ENCODE measurements at regions not wholly inside any gene's neighbourhood (a gene's known extent, or its start where the extent isn't known, plus 50 kb on each side); places are given as distances from the start of the nearest gene placed in this dataset.
A peak's percentile ranks its signal among the peaks of the same experiment; 100 is the strongest.
"Not testable (repeated sequence)": the region's sequence is repeated elsewhere in the genome, so short reads cannot be mapped to it uniquely, and the experiment has no call there.

- WGBS, 2 donors = 5 to 7% methylated on average over 66 of the region's 66 CpGs
- H3K9me3 ChIP-seq (ENCODE audit: control insufficient read depth in 4 of 4, insufficient read depth in 3 of 4, low read length in 3 of 4) = peaks cover 0 to 2% (median 0%) of the 10 kb centered on the region in 4 donors
- peak; percentile 29 to 61 (median 52) for DNase-seq
- no peaks in the 10 kb centered on the region for H3K36me3 ChIP-seq (ENCODE audit: control insufficient read depth in 4 of 4, insufficient read depth in 4 of 4, low read length in 4 of 4)
- peaks cover 0 to 54% (median 45%) of the 10 kb centered on the region in 3 donors for H3K27me3 ChIP-seq (ENCODE audit: control insufficient read depth in 3 of 3, insufficient read depth in 3 of 3, low read length in 2 of 3)
- TF ChIP-seq, protein P1, sequence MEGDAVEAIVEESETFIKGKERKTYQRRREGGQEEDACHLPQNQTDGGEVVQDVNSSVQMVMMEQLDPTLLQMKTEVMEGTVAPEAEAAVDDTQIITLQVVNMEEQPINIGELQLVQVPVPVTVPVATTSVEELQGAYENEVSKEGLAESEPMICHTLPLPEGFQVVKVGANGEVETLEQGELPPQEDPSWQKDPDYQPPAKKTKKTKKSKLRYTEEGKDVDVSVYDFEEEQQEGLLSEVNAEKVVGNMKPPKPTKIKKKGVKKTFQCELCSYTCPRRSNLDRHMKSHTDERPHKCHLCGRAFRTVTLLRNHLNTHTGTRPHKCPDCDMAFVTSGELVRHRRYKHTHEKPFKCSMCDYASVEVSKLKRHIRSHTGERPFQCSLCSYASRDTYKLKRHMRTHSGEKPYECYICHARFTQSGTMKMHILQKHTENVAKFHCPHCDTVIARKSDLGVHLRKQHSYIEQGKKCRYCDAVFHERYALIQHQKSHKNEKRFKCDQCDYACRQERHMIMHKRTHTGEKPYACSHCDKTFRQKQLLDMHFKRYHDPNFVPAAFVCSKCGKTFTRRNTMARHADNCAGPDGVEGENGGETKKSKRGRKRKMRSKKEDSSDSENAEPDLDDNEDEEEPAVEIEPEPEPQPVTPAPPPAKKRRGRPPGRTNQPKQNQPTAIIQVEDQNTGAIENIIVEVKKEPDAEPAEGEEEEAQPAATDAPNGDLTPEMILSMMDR (IDR thresholded peaks at IDR 0.05; ENCODE audit: control extremely low read depth, extremely low read depth) = no peak
- no peak overlapping the region for H3K9ac ChIP-seq (ENCODE audit: insufficient read depth in 1 of 2, low read length in 2 of 2)
- H3K4me1 ChIP-seq (ENCODE audit: control insufficient read depth in 5 of 5, insufficient read depth in 5 of 5, low read length in 5 of 5) = peaks cover 0 to 12% (median 3%) of the 10 kb centered on the region in 5 donors
- no peak overlapping the region for H3K4me3 ChIP-seq
- no peak overlapping the region for H3K27ac ChIP-seq (ENCODE audit: low read depth in 1 of 2, low read length in 1 of 2)
- ATAC-seq (ENCODE audit: insufficient read depth, low FRiP score) = no peak
Measured at GRCh38 chr12:65728848-65729793, 95.2 kb upstream of the HMGA2 start.

DNA sequence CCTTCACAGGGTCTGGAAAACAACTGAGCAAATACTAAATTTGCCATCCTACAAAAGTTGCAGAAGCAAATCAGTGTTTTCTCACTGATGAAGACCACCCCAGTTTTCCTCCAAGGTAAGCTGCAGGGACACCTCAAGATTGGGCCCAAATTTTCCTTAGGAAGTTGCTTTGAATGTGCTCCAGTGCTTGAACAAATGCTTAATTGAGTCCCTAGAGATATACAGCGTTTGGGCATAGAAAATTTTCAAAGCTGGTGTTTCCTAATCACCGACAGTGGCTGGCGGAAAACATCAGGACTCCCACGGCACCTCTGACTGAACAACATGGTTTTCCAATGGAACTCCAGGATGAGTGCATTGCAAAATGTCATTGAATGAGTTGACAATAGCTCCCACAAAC lies 92.5 kb upstream of the HMGA2 start:
- 86 to 90% methylated on average over 4 of the region's 4 CpGs for WGBS, 2 donors
- peaks cover 0 to 47% (median 39%) of the 10 kb centered on the region in 3 donors for H3K27me3 ChIP-seq (ENCODE audit: control insufficient read depth in 3 of 3, insufficient read depth in 3 of 3, low read length in 2 of 3)
- ATAC-seq (ENCODE audit: insufficient read depth, low FRiP score) = no peak

DNA sequence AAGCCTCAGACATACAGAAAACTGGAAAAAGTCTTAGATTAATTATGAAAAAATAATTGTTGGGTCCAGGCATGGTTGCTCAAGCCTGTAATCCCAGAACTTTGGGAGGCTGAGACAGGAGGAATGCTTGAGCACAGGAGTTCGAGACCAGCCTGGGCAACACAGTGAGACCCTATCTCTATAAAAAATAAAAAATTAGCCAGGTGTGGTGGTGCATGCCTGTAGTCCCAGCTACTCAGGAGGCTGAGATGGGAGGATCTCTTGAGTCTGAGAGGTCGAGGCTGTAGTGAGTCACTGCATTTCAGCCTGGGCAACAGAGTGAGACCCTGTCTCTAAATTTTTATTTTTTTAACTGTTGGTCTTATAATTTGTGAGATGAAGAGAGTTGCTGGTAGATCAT lies 90.6 kb upstream of the HMGA2 start:
- peaks cover 0 to 30% (median 25%) of the 10 kb centered on the region in 3 donors for H3K27me3 ChIP-seq (ENCODE audit: control insufficient read depth in 3 of 3, insufficient read depth in 3 of 3, low read length in 2 of 3)
- not testable (repeated sequence) for H3K9ac ChIP-seq (ENCODE audit: insufficient read depth in 1 of 2, low read length in 2 of 2); H3K9me3 ChIP-seq (ENCODE audit: control insufficient read depth in 4 of 4, insufficient read depth in 3 of 4, low read length in 3 of 4); DNase-seq; H3K4me3 ChIP-seq; ATAC-seq (ENCODE audit: insufficient read depth, low FRiP score); H3K36me3 ChIP-seq (ENCODE audit: control insufficient read depth in 4 of 4, insufficient read depth in 4 of 4, low read length in 4 of 4); H3K27ac ChIP-seq (ENCODE audit: low read depth in 1 of 2, low read length in 1 of 2); H3K4me1 ChIP-seq (ENCODE audit: control insufficient read depth in 5 of 5, insufficient read depth in 5 of 5, low read length in 5 of 5)
- 79 to 92% methylated on average over 2 of the region's 2 CpGs for WGBS, 2 donors

More for the DNA sequence above, 92.5 kb upstream of the HMGA2 start:
- peaks cover 0 to 2% (median 0%) of the 10 kb centered on the region in 4 donors for H3K9me3 ChIP-seq (ENCODE audit: control insufficient read depth in 4 of 4, insufficient read depth in 3 of 4, low read length in 3 of 4)
- no peak overlapping the region for H3K9ac ChIP-seq (ENCODE audit: insufficient read depth in 1 of 2, low read length in 2 of 2)
- H3K36me3 ChIP-seq (ENCODE audit: control insufficient read depth in 4 of 4, insufficient read depth in 4 of 4, low read length in 4 of 4) = no peaks in the 10 kb centered on the region
- no peak overlapping the region for H3K4me3 ChIP-seq
- H3K27ac ChIP-seq (ENCODE audit: low read depth in 1 of 2, low read length in 1 of 2) = no peak overlapping the region
- no peak for DNase-seq
- TF ChIP-seq, protein P1 (IDR thresholded peaks at IDR 0.05; ENCODE audit: control extremely low read depth, extremely low read depth) = no peak
- H3K4me1 ChIP-seq (ENCODE audit: control insufficient read depth in 5 of 5, insufficient read depth in 5 of 5, low read length in 5 of 5) = peaks cover 0 to 12% (median 3%) of the 10 kb centered on the region in 5 donors

DNA sequence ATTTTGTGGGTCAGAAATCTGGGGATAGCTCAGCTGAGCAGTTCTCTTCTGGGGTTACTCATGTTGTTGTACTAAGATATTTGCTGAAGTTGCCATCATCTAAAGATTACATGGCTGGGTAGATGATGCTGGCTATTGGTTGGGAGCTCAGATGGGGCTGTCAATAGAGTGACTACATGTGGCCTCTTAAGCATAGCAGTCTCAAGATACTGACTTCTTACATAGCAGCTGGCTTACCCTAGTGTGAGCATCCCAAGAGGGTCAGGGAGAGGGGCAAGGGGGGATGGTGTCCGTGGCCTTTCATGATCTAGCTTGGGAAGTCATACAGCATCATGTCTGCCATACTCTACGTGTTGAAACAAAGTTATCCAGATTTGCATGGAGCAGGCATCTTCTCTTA lies 90.1 kb upstream of the HMGA2 start:
- Histone ChIP-seq H3K9me3 (ENCODE audit: control insufficient read depth in 4 of 4, insufficient read depth in 3 of 4, low read length in 3 of 4) (peaks cover 0 to 2% (median 0%) of the 10 kb centered on the region in 4 donors), H3K4me3 (no peak overlapping the region), H3K4me1 (ENCODE audit: control insufficient read depth in 5 of 5, insufficient read depth in 5 of 5, low read length in 5 of 5) (peaks cover 0 to 4% (median 3%) of the 10 kb centered on the region in 5 donors), H3K27me3 (ENCODE audit: control insufficient read depth in 3 of 3, insufficient read depth in 3 of 3, low read length in 2 of 3) (peaks cover 0 to 26% (median 20%) of the 10 kb centered on the region in 3 donors), H3K36me3 (ENCODE audit: control insufficient read depth in 4 of 4, insufficient read depth in 4 of 4, low read length in 4 of 4) (no peaks in the 10 kb centered on the region), H3K27ac (ENCODE audit: low read depth in 1 of 2, low read length in 1 of 2) (no peak overlapping the region), H3K9ac (ENCODE audit: insufficient read depth in 1 of 2, low read length in 2 of 2) (no peak overlapping the region)
- ATAC-seq (ENCODE audit: insufficient read depth, low FRiP score) (no peak), DNase-seq (no peak)
- 80 to 94% methylated on average over 2 of the region's 2 CpGs for WGBS, 2 donors
- TF ChIP-seq, protein P1 (IDR thresholded peaks at IDR 0.05; ENCODE audit: control extremely low read depth, extremely low read depth) = no peak
